SH-SY5Y (cell line): ENCODE measurements at regions not wholly inside any gene's neighbourhood (a gene's known extent, or its start where the extent isn't known, plus 50 kb on each side); places are given as distances from the start of the nearest gene placed in this dataset.

Experiments used
- GATA2 ChIP-seq: IDR thresholded peaks from 2 replicates; pipeline ENCODE4 v1.6.1; 2011; ENCODE audit warnings: mild to moderate bottlenecking, low read depth, low read length
- GATA3 ChIP-seq: IDR thresholded peaks from 2 replicates; pipeline ENCODE4 v1.6.1; 2011; ENCODE audit warnings: low read depth, mild to moderate bottlenecking, low read length, moderate library complexity

DNA sequence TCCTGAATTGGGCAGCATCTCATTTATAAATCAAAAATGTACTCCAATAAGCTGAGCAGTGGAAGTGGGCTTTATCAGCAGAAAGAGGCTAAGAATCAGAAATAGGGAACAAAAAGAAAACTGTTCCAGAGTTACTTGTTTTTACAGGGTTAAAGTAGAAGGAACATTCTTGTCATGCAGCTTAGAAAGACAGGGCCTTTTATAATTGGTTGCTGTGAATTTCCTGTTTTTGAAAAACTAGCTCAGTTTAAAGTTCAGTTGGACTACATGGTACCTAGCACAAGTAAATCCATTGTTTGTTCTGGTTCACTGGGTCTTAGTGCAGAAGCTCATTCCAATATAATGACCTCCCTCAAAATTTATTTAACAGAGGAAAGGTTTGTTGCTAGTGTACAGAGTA lies 200.8 kb downstream of the GRIA2 start:
- TF ChIP-seq GATA2 (no peak), GATA3 (no peak)
